GM19240 (cell line): ENCODE measurements at regions not wholly inside any gene's neighbourhood (a gene's known extent, or its start where the extent isn't known, plus 50 kb on each side); places are given as distances from the start of the nearest gene placed in this dataset.

Experiments
- DNase-seq: peaks from one replicate; pipeline ENCODE4 v3.0.0; 2011; ENCODE audit warnings: low spot score; ENCODE audit not compliant: insufficient read length

GRCh38 chr10:75347186-75347585 is 54.4 kb downstream of the ZNF503 start:
- DNase-seq, result no peak

- no peak for DNase-seq
These were observed 55.8 kb downstream of the ZNF503 start for GRCh38 chr10:75345738-75346137.

GRCh38 chr10:75344170-75344569 is 57.4 kb downstream of the ZNF503 start:
- no peak for DNase-seq

DNA sequence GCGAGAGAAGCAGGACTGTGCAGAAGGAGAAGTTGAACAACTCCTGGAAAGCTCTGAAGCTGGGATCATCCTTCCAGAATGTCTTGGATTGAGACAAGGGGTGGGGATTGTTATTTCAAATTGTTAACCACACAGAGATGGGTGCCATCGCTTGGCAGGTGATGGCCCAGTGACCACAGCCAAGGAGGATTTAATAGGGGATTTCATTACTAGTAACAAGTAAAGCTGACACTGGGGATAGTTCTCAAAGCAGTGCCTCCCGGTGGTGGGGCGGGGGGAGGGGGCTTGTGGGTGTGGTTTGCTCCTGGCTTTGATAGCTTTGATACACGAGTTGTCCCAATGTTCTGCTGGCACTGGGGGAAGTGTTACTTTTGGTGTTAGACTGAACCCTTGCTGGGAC is 59.2 kb downstream of the ZNF503 start:
- DNase-seq, result no peak

DNA sequence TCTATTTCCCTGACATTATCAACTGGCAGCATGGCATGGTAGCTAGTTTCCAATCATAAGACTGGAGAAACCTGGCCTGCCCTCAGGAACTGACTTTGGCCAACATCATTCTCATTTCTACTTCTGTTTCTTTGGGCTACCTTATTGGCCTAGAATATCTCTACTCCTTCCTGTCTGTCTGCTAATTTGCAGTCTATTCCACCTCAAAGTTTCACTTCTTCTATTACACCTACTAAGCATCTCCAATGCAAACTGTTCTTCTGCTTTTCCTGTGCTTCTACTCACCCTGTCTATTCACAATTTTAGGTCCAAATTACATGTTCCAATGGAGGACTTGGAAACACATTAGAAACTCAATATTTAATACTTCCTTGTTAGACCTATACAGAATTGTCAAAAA is 65.6 kb downstream of the ZNF503 start:
- peak; percentile 29 for DNase-seq

- DNase-seq, result no peak
These were observed 66.4 kb downstream of the ZNF503 start for GRCh38 chr10:75335191-75335590.

DNA sequence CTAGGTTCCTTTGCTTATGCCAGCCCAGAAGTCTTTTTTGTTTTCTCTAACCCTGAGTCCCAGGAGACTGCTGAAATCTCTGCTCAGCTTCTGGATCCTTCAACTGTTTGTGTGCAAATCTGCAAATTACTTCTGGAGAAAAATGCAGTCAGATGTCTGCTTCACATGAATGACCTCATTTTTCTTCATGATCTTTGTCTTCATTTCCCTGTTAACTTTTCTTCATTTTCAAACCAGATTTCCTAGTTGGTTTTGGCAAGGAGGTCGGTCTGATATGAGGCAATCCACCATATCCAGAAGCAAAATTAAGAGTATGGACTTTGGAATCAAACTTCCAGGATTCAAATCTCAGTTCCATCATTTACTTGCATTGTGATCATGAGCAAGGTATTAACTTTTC is 66.8 kb downstream of the ZNF503 start:
- no peak for DNase-seq

DNA sequence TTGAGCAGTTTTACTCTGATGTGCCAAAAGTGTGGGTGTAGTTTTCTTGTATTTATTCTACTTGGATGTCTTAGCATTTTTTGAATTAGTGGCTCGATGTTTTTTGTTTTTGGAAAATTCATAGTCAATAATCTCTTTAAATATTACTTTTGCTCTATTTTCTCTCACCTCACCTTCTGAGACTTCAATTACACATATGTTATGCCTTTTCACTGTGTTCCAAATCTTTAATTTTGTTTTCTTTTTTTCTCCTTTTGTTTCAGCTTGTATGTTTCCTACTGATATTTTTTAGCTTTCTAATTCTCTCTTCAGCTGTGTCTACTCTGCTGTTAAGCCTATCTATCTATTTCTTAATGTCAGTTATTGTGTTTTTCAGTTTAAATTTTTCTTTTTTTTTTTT is 69.5 kb downstream of the ZNF503 start:
- DNase-seq, result no peak

- no peak for DNase-seq
These were observed 70.5 kb downstream of the ZNF503 start for GRCh38 chr10:75331081-75331480.

GRCh38 chr10:75329190-75329745 is 72.3 kb downstream of the ZNF503 start:
- no peak for DNase-seq

DNA sequence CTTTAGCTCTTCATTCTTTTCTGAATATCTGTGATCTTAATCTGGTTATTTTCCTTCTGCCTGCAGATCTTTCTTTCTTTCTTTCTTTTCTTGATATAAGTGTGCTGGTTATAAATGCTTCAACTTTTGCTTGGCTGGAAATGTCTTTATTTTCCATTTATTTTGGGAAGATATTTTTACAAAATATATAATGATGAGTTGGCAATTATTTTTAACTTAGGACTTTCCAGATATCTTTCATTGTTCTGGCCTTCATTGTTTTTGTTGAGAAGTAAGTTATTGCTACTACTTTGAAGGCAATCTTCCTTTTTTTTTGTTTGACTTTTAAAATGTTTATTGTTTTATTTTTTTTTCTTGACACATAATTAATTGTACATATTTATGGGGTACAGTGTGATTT is 75.3 kb downstream of the ZNF503 start:
- no peak for DNase-seq

DNA sequence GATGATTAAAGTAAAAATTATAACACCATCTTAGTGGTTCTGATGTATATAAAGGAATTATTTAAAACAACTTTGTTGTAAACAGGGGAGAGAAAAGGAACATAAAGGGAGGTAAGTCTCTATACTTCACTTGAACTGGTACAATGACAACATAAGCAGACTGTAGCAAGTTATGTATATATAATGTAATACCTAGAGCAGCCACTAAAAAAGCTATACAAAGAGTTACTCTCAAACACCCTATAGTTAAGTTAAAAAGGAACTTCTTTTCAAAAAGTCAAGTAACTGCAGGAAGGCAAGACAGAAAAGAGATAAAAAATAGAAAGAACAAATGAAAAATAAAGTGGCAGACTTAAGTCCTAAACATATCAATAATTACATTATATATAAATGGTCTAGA is 82.3 kb downstream of the ZNF503 start:
- no peak for DNase-seq

- DNase-seq, result no peak
These were observed 78.8 kb upstream of the COMTD1 start for GRCh38 chr10:75314570-75314969.

DNA sequence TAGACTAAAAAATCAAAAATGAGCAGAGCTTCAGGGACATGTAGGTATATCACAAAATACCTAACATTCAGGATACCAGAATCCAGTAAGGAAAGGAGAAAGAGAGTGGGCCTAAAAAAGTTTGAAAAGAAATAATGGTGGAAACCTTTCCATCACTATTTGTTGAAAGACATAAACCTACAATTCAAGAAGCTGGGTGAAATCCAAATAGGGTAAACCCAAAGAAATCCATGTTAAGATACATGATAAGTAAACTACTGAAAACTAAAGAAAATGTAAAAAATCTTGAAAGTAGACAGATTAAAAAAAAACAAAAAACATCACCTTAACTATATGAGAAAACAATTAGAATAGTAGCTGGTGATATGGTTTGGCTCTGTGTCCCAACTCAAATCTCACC is 76.7 kb upstream of the COMTD1 start:
- DNase-seq, result no peak

DNA sequence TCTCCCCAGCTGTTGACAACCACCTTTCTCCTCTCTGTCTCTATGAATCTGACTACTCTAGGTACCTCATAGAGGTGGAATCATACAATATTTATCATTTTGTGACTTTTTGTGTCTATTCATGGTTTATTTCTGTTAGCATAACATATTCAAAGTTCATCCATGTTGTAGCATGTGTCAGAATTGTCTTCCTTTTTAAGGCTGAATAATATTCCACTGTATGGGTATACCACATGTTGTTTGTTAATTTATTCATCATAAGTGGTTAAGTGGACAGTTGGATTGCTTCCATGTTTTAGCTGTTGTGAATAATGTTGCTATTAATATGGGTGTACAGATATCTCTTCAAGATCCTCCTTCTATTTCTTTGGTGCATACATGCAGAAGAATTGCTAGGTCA is 69.9 kb upstream of the COMTD1 start:
- DNase-seq, result no peak

- no peak for DNase-seq
These were observed 69.1 kb upstream of the COMTD1 start for GRCh38 chr10:75304741-75305390.

DNA sequence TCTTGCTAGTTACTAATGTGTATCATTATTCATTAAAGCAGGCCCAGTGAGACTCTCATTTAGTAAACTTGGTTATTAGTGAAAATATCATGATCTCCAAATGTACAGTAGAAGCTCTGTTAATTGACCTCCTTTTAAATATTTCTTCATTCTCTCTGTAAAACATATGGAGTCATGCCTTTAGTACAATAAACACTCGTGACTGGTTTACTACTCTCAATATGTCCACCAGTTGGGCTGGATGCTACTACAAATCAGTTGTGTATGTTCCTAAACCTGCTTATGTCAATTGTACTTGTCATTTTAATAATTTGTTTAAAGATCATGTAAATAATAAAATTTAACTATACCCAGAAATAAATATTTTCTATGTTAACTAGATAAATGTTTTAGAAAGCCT is 68.6 kb upstream of the COMTD1 start:
- no peak for DNase-seq

DNA sequence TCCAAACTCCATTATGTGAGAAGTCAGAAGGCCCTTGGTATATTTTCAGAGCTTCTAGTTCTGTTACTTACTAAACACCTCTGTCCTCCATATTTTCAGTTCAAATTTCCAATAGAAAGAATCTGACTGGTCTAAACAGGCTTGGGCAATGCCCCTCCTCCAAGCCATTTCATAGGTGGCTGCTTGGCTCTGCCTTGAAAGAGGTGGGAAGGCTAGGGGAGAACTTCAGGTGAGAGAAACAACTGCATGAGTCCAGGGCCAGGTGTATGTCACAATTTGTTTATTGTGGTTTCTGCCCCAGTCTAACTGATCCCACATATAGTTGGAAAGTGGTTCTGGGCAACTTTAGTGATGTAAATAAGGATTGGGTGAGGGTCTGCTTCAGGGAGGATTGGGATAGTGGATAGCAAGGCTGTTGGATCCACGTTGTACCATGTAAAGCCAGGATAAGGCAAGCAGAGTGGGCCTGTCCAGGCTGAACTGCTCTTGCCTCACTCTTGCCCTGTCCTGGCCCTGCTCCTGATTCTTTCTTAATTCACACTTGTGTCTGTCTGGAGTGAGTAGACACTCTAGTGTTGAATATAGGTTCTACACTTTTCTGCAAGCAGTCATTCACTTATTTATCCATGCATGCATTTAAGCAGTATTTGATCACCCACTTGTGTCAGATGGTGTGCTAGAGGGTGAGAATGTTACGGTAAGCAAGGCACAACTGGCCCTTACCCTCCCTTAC is 67.5 kb upstream of the COMTD1 start:
- no peak for DNase-seq

GRCh38 chr10:75302029-75302428 is 66.3 kb upstream of the COMTD1 start:
- no peak for DNase-seq

- DNase-seq, result no peak
These were observed 61.4 kb upstream of the COMTD1 start for GRCh38 chr10:75297021-75297599.

DNA sequence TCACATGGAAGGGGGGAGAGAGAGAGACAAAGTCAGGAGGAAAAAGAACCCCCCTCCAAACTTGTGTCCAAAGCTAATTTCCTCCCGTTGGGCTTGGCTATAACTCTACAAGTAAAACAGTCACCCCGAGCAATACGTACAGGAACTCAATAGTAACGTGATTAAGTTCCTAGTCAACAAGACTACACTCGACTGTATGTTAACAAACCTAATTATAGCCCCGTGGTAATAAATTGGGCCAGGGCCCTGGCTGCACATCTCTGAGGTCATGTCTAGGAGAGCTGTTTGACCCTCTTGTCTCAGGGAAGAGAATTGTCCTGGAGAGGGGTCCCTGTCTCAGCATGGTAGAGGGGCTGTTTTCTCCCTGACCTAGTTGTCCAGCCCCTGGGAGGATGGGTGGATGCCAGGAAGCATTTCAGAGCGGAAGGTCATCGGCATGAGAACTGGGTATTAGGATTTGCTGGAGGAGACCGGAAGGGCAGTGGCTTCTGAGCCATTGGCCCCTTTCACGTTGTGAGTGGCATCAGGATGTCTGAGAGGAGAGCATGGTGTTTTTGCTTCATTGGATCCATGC is 60.2 kb upstream of the COMTD1 start:
- no peak for DNase-seq
